ENCODE measurements at regions not wholly inside any gene's neighbourhood (a gene's known extent, or its start where the extent isn't known, plus 50 kb on each side); places are given as distances from the start of the nearest gene placed in this dataset.

DNA sequence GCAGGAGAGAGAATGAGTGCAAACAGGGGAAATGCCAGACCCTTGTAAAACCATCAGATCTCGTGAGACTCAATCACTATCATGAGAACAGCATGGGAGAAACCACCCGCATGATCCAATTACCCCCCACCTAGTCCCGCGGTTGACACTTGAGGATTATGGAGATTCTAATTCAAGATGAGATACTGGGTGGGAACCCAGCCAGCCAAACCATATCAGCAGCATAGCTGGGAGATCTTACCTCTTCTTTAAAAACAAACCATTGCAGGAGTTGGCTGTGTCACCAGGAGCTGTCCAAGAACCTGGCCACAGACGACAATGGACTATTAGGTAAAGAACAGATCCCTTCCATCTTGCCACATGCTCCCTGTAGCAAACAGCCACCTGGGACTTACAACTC lies 422.7 kb downstream of the MATN1 start:
- TF ChIP-seq ZNF274 (IDR thresholded peaks at IDR 0.05; ENCODE audit: low read depth, low read length): no peak
- no peak for TF ChIP-seq YY1 (IDR thresholded peaks at IDR 0.05; ENCODE audit: insufficient read depth, insufficient read length)
- no peak for TF ChIP-seq SUZ12 (IDR thresholded peaks at IDR 0.05; ENCODE audit: extremely low read depth, insufficient read depth, insufficient read length)

Data from NT2/D1 (cell line).